H1 (cell line): ENCODE measurements at regions not wholly inside any gene's neighbourhood (a gene's known extent, or its start where the extent isn't known, plus 50 kb on each side); places are given as distances from the start of the nearest gene placed in this dataset.

ENCODE experiments used
- ATF3 ChIP-seq: IDR thresholded peaks from 2 replicates; pipeline ENCODE4 v1.6.1; 2011; ENCODE audit warnings: low read depth, mild to moderate bottlenecking, low read length; ENCODE audit not compliant: insufficient read depth
- JUND ChIP-seq: IDR thresholded peaks from 2 replicates; pipeline ENCODE4 v1.6.1; 2011; ENCODE audit warnings: mild to moderate bottlenecking, improper control_type of control experiment, low read length

- TF ChIP-seq ATF3 (no peak), JUND (no peak)
These were observed 63.2 kb downstream of the ADRA2C start (continued) for GRCh38 chr4:3829211-3829955.
